K562 (cell line): ENCODE measurements at regions not wholly inside any gene's neighbourhood (a gene's known extent, or its start where the extent isn't known, plus 50 kb on each side); places are given as distances from the start of the nearest gene placed in this dataset.

Experiments
- ATAC-seq: fragments of 200-7000 bp; cut with Tn5 transposase; 3 replicates; pipeline ENCODE4 v1.9.1; 2020; ENCODE audit warnings: moderate library complexity
- BruUV-seq: library from RNA; stranded (reverse); fragments of 400-500 nt; replicated peaks from 2 replicates; lab custom pipeline; 2021; lab: Mats Ljungman, UMichigan
- CTCF ChIA-PET: fragments of 300-600 bp; formaldehyde crosslinking; extraction: SDS; loops from one replicate; lab custom pipeline; 2021; ENCODE audit warnings: low intra/inter-chr PET ratio; lab: Yijun Ruan, JAX
- POLR2A ChIA-PET: fragments of 300-600, 350-650 bp; sonication (Branson Sonifier 250); formaldehyde crosslinking; extraction: SDS; loops from one replicate; lab custom pipeline; 2021; ENCODE audit warnings: antibody characterized with exemption, inconsistent platforms; lab: Yijun Ruan, JAX
- DNase-seq, 4 experiments: peaks; one replicate each; pipeline versions ENCODE4 v3.0.0 to v3.0.0-alpha.2; 2011 to 2018; ENCODE audit warnings: low spot score in 3 of 4, mixed read lengths in 3 of 4; ENCODE audit errors: extremely low read depth in 1 of 4
- FAIRE-seq: peaks from 2 replicates; lab custom pipeline; 2011; peaks lifted over from hg19 to GRCh38; lab: Jason Lieb, UNC
- H2AFZ ChIP-seq: 2 replicates; pipeline ENCODE4 v1.6.0; 2011; ENCODE audit warnings: low read depth, low read length, control low read depth, inconsistent platforms
- H3K27ac ChIP-seq: fragments of 200-600 bp; 3 replicates; pipeline ENCODE4 v1.8.0; 2011; ENCODE audit warnings: low read depth, mild to moderate bottlenecking, control low read depth, inconsistent platforms, low read length, moderate library complexity, mixed read lengths; ENCODE audit errors: extremely low read depth
- H3K27me3 ChIP-seq, 2 experiments: fragments of 300-600 bp in 1 of 2; 2 replicates in 1 of 2; 3 replicates in 1 of 2; pipeline versions ENCODE4 v1.6.0 to v1.8.0; 2011; ENCODE audit warnings: inconsistent platforms in 2 of 2, low read length in 2 of 2, mild to moderate bottlenecking in 1 of 2, mixed read lengths in 1 of 2, moderate library complexity in 1 of 2; ENCODE audit not compliant: control insufficient read depth in 2 of 2, insufficient read depth in 2 of 2
- H3K36me3 ChIP-seq: fragments of 300-600 bp; 3 replicates; pipeline ENCODE4 v1.8.0; 2011; ENCODE audit warnings: mild to moderate bottlenecking, low read length, inconsistent platforms; ENCODE audit not compliant: control insufficient read depth, insufficient read depth
- H3K4me1 ChIP-seq, 2 experiments: fragments of 200-600 bp in 1 of 2; replicated peaks in 1 of 2; 2 replicates in 1 of 2; 3 replicates in 1 of 2; pipeline versions ENCODE4 v1.5.1 to v1.8.0; 2011; ENCODE audit warnings: inconsistent platforms in 2 of 2, low read length in 2 of 2, mild to moderate bottlenecking in 1 of 2, mixed read lengths in 1 of 2, moderate library complexity in 1 of 2; ENCODE audit not compliant: control insufficient read depth in 2 of 2, insufficient read depth in 2 of 2
- H3K4me2 ChIP-seq: 2 replicates; pipeline ENCODE4 v1.6.1; 2011; ENCODE audit warnings: low read length, control low read depth, inconsistent platforms, mixed read lengths; ENCODE audit not compliant: insufficient read depth
- H3K4me3 ChIP-seq: fragments of 200-600 bp; sonication (generic), shearing (Covaris generic); 2 replicates; pipeline ENCODE4 v1.5.1; 2016; ENCODE audit warnings: control low read depth, inconsistent platforms
- H3K79me2 ChIP-seq: fragments of 200-600 bp; 3 replicates; pipeline ENCODE4 v1.8.0; 2011; ENCODE audit warnings: low read length, inconsistent platforms; ENCODE audit not compliant: control insufficient read depth, insufficient read depth
- H3K9ac ChIP-seq, 2 experiments: 2 replicates each; pipeline versions ENCODE4 v1.6.0 to v1.6.1; 2011; ENCODE audit warnings: low read depth in 2 of 2, low read length in 2 of 2, control low read depth in 1 of 2, inconsistent platforms in 1 of 2, mild to moderate bottlenecking in 1 of 2, mixed read lengths in 1 of 2; ENCODE audit not compliant: insufficient read depth in 1 of 2
- H3K9me1 ChIP-seq: one replicate; pipeline ENCODE4 v1.6.0; 2011; ENCODE audit warnings: inconsistent platforms, mild to moderate bottlenecking, low read length, moderate library complexity; ENCODE audit not compliant: control insufficient read depth, insufficient read depth
- H3K9me3 ChIP-seq: replicated peaks from 2 replicates; pipeline ENCODE4 v1.5.1; 2011; ENCODE audit warnings: low read depth, low read length, inconsistent platforms; ENCODE audit not compliant: control insufficient read depth, insufficient read depth
- H4K20me1 ChIP-seq: replicated peaks from 2 replicates; pipeline ENCODE4 v1.6.1; 2011; ENCODE audit warnings: low read length, inconsistent platforms, mixed read lengths; ENCODE audit not compliant: control insufficient read depth, insufficient read depth
- CTCF ChIP-seq, 3 experiments: IDR thresholded peaks in 2 of 3; conservative IDR thresholded peaks in 1 of 3; 2 replicates each; pipeline ENCODE4 v1.5.1; 2011 to 2012; ENCODE audit warnings: low read length in 3 of 3, mild to moderate bottlenecking in 3 of 3, control low read depth in 2 of 3, improper control_type of control experiment in 1 of 3, inconsistent platforms in 1 of 3, low read depth in 1 of 3, mixed read lengths in 1 of 3, moderate library complexity in 1 of 3; ENCODE audit not compliant: insufficient read depth in 2 of 3
- DEAF1 ChIP-seq: fragments of 450-650 bp; formaldehyde crosslinking; IDR thresholded peaks from 2 replicates; pipeline ENCODE4 v1.4.0; 2020; ENCODE audit warnings: mild to moderate bottlenecking, moderate library complexity
- HINFP ChIP-seq: fragments of 450-650 bp; conservative IDR thresholded peaks from 2 replicates; pipeline ENCODE4 v1.6.1; 2016; ENCODE audit warnings: missing genetic modification characterization, low read depth, mild to moderate bottlenecking, control low read depth, missing compliant biosample characterization
- HOXB6 ChIP-seq: fragments of 250-450 bp; sonication (Bioruptor Pico); IDR thresholded peaks from 2 replicates; pipeline ENCODE4 v1.5.1; 2022; ENCODE audit warnings: mild to moderate bottlenecking, borderline replicate concordance
- KHSRP ChIP-seq: fragments of 450-650 bp; IDR thresholded peaks from 2 replicates; pipeline ENCODE4 v1.6.1; 2017
- OTX1 ChIP-seq: fragments of 450-650 bp; formaldehyde crosslinking; IDR thresholded peaks from 2 replicates; pipeline ENCODE4 v1.4.0; 2022; ENCODE audit warnings: mild to moderate bottlenecking
- RAD21 ChIP-seq, 2 experiments: fragments of 250-450 bp in 1 of 2; fragments of 450-650 bp in 1 of 2; sonication (Bioruptor Pico) in 1 of 2; formaldehyde crosslinking in 1 of 2; IDR thresholded peaks in 1 of 2; conservative IDR thresholded peaks in 1 of 2; 2 replicates each; pipeline versions ENCODE4 v1.4.0 to v1.8.0; 2020 to 2022; ENCODE audit warnings: mild to moderate bottlenecking in 2 of 2, moderate library complexity in 1 of 2
- SMARCB1 ChIP-seq: IDR thresholded peaks from 2 replicates; pipeline ENCODE4 v1.6.1; 2011; ENCODE audit warnings: improper control_type of control experiment, low read depth; ENCODE audit not compliant: insufficient read length
- SMC3 ChIP-seq: conservative IDR thresholded peaks from 2 replicates; pipeline ENCODE4 v1.6.1; 2011; ENCODE audit warnings: low read depth, low read length, improper control_type of control experiment; ENCODE audit not compliant: insufficient read depth
- U2AF1 ChIP-seq: fragments of 200-400 bp; formaldehyde crosslinking; optimal IDR thresholded peaks from 2 replicates; pipeline ENCODE3; 2017; ENCODE audit warnings: mild to moderate bottlenecking, low read depth, low read length, moderate library complexity
- ZNF75A ChIP-seq: fragments of 450-650 bp; formaldehyde crosslinking; IDR thresholded peaks from 2 replicates; pipeline ENCODE4 v1.4.0; 2020; ENCODE audit warnings: mild to moderate bottlenecking
- ZNF778 ChIP-seq: fragments of 450-650 bp; formaldehyde crosslinking; IDR thresholded peaks from 2 replicates; pipeline ENCODE4 v1.4.0; 2020; ENCODE audit warnings: mild to moderate bottlenecking, moderate library complexity
- WGBS: fragments of 100-300 bp; shearing (Covaris generic); methylation state at CpG from one replicate; pipeline ENCODE4 v1.1.6; 2016; ENCODE audit warnings: low coverage, mixed read lengths; ENCODE audit not compliant: insufficient coverage; ENCODE audit errors: missing lambda C conversion rate; 5-methylcytosine and 5-hydroxymethylcytosine counted together
- in situ Hi-C: fragments of 300-500 bp; cut with MboI; formaldehyde crosslinking; loops from 4 replicates; pipeline ENCODE4 v1.15.0; 2018; ENCODE audit warnings: inconsistent platforms, mixed read lengths
- intact Hi-C: fragments of 100-400 bp; cut with micrococcal nuclease; formaldehyde crosslinking; loops from 2 replicates; pipeline ENCODE4 v1.14.2; 2022

GRCh38 chr14:81990312-81990761 is 456.7 kb upstream of the SEL1L start:
- Histone ChIP-seq H3K9ac (no peak overlapping the region), H3K27ac (no peak overlapping the region), H3K79me2 (no peaks in the 10 kb centered on the region), H3K36me3 (no peaks in the 10 kb centered on the region), H3K4me3 (no peak overlapping the region), H2AFZ (no peak overlapping the region), H3K9me1 (no peaks in the 10 kb centered on the region), H3K9me3 (no peaks in the 10 kb centered on the region), H3K4me2 (no peak overlapping the region), H3K4me1 (no peaks in the 10 kb centered on the region), H3K27me3 (no peaks in the 10 kb centered on the region), H4K20me1 (no peaks in the 10 kb centered on the region)
- in situ Hi-C loops (no loop called here), intact Hi-C loops (no loop called here)
- ChIA-PET CTCF (no interaction called here), POLR2A (no interaction called here)
- WGBS, result 7% methylated on average over 7 of the region's 7 CpGs
- BruUV-seq, result no TSS peak
- ATAC-seq (no peak), FAIRE-seq (no peak), DNase-seq (peak; percentile 4 to 46 (median 16))
- TF ChIP-seq ZNF75A (CRISPR knock-in tag) (no peak), CTCF (IDR thresholded peaks at IDR 0.05 in 2 of 3, conservative IDR thresholded peaks at IDR 0.05 in 1 of 3; ENCODE audit: insufficient read depth in 2 of 3, low read depth in 1 of 3, low read length in 3 of 3) (peak in 2 of 3 experiments; percentile 55 to 61; a peak in 5 of 6 replicates), OTX1 (CRISPR knock-in tag) (no peak), SMARCB1 (no peak), RAD21 (CRISPR knock-in tag; conservative IDR thresholded peaks at IDR 0.05 in 1 of 2, IDR thresholded peaks at IDR 0.05 in 1 of 2) (peak; percentile 66 to 69), HINFP (tag) (no peak), ZNF778 (CRISPR knock-in tag) (no peak), DEAF1 (CRISPR knock-in tag) (peak; percentile 47; the same call in 1 of the 2 replicates), HOXB6 (no peak), SMC3 (0 out of 2 replicates have a peak, but pooled peaks have one; percentile 15), KHSRP (no peak), U2AF1 (no peak)
